Ishikawa (cell line): ENCODE measurements at regions not wholly inside any gene's neighbourhood (a gene's known extent, or its start where the extent isn't known, plus 50 kb on each side); places are given as distances from the start of the nearest gene placed in this dataset.

ENCODE experiments used
- CEBPB ChIP-seq: IDR thresholded peaks from 2 replicates; pipeline ENCODE4 v1.6.1; 2012
- EGR1 ChIP-seq: IDR thresholded peaks from 2 replicates; pipeline ENCODE4 v1.6.1; 2012
- EP300 ChIP-seq: IDR thresholded peaks from 2 replicates; pipeline ENCODE4 v1.6.1; 2012; ENCODE audit warnings: borderline replicate concordance
- FOXM1 ChIP-seq: IDR thresholded peaks from 2 replicates; pipeline ENCODE4 v1.6.1; 2012; ENCODE audit warnings: low read depth, borderline replicate concordance
- RAD21 ChIP-seq: IDR thresholded peaks from 2 replicates; pipeline ENCODE4 v1.6.1; 2012; ENCODE audit warnings: low read depth
- TEAD4 ChIP-seq: IDR thresholded peaks from 2 replicates; pipeline ENCODE4 v1.6.1; 2012
- YY1 ChIP-seq: IDR thresholded peaks from 2 replicates; pipeline ENCODE4 v1.6.1; 2012; ENCODE audit warnings: low read depth
- TF ChIP-seq, protein P1 (sequence below): IDR thresholded peaks from 2 replicates; pipeline ENCODE4 v1.6.1; 2012

DNA sequence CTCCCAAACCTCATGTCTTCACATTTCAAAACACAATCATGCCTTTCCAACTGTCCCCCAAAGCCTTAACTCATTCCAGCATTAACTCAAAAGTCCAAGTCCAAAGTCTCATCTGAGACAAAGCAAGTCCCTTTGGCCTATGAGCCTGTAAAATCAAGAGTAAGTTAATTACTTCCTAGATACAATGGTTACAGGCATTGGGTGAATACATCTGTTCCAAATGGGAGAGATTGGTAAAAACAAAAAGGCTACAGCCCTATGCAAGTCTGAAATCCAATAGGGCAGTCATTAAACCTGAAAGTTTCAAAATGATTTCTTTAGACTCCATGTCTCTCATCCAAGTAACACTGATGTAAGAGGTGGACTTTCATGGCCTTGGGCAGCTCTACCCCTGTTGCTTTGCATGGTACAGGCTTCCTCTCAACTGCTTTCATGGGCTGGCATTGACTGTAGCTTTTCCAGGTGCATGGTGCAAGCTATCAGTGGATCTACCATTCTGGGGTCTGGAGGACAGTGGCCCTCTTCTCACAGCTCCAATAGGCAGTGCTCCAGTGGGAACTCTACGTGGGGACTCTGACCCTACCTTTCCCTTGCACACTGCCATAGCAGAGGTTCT lies 55.0 kb upstream of the PLSCR4 start:
- TF ChIP-seq CEBPB (no peak), YY1 (no peak), RAD21 (no peak), EP300 (no peak), FOXM1 (no peak), EGR1 (no peak), TEAD4 (no peak)
- TF ChIP-seq, protein P1, sequence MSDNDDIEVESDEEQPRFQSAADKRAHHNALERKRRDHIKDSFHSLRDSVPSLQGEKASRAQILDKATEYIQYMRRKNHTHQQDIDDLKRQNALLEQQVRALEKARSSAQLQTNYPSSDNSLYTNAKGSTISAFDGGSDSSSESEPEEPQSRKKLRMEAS: no peak
